Inflammatory macrophage treated with lipopolysaccharide for 1 hour (primary cell): ENCODE measurements at regions not wholly inside any gene's neighbourhood (a gene's known extent, or its start where the extent isn't known, plus 50 kb on each side); places are given as distances from the start of the nearest gene placed in this dataset.

Source experiments
- DNase-seq, 2 donors: peaks; one replicate each; pipeline ENCODE4 v3.0.0-alpha.2; 2020 to 2022

DNA sequence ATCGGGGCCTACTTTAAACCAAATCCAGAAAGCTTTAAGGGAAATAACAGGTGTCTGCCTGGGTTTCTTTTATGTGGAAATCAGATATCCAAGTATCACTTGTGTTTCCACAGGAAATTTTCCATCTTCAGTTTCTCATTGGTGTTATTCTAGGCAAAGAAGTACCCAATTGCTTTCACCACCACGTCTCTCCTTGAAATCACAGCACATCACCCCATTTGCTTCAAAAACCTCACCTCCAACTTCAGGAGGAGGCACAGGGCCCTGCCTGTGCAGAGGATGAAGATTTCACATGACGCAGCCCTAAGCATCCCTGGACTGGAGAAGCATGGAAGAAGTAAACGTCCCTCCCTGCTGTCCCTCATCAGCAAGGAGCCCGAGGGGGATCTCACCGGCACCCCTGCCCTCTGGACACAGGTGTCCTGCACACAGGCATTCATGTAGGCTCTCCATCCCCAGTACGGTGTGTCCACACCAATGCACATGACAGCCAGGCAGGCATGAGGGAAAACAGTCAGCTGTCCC lies 182.3 kb downstream of the TBXT start:
- DNase-seq: no peak

DNA sequence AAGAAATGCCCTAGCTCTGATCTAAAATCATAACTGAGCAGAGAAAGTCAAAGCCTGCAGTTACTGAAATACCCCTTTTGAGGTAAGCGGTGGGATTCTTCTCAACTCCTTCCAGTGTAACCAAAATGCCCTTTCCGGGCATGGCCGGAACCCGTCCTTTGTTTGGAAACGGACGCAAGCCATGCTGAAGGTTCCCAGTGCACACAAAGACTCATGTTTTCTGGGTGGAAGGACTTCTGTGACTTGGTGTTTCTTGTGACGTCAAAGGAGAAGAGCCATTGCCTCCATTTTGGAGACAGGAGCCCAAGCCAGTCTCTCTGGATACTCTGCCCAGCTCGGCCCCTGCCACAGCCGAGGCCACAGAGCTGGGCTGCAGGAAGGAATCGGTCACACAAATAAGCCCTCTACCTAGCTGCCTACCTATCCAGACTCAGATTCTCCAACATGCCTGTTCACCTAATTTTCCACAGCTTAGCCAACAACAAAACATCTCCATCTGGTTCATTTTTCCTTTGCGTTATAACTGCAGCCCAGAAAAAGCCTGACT lies 182.8 kb downstream of the TBXT start:
- DNase-seq: no peak

DNA sequence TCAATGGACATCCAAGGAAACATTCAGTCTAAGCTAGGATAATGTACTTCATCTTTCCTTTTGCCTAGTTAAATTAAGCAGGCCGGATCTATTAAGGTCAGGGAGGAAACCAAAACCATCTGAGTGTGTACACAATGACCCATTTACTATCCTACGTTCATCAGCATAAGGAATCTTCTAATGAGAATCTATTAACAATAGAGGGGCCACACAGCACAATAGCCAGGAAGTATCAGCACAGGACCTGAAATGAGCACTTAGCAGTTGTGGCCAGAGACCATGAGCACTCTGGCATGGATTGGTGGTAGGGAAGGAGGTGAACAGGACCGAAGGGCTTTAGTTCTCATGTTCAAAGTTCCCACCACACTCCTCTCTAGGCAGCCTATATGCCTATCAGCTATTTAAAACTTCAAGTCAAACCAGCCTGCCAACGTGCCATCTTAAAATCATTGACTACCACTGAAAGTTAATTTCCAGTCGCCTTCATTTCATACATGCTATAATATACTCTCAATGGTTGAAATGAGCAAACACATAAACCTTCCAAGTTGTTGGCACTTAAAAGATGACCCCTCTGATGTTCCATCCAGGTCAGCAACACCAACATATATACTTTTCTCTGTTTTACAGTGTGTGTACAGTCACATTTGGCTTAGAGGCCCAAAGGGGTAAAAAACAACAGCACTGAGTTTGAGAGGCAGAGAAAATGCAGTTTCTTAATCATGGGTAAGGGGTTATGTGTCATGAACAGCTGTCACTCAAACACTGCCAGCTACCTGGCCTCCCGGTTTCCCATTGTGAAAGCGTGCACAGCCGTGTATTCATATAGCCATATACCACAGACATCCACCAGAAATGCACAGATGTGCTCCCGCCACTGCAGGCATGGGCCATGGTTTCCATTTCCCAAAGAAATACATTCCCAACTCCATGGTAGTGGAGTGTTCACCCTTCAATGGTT lies 184.3 kb downstream of the TBXT start:
- no peak for DNase-seq

DNA sequence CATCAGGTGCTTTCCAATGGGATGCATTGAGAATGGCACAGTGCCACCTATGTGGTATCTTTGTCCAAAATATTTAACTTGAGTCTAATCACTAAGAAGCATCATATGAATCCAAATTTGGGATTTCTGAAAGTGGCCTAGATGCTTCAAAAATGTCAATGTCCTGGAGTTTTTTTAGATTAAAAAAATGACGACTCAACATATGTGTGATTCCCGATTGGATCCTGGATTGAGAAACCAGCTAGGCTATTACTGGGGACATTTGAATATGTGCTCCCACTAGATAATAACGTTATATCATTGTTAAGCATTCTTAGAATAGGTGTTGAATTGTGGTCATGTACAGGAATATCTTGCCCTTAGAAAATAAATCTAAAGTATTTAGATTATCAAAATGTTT lies 189.2 kb downstream of the TBXT start:
- no peak for DNase-seq

DNA sequence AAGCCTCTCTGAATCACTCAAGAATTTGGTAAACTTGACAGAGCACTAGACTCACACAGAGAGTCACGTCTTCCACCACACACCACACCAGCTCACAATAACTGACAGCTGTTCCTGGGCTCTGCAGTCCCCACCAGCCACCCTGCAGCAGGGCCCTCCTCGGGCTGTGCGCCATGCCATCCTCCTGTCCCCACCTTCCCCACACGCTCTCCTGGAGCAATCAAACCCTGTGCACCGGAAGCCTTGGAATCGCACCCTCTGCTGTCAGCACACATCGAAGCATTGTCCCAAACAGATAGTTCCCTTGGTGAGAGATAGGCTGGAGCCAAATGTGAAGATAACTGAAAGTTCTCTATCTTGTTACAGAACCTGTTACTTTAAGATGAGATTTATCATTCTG lies 191.0 kb downstream of the TBXT start:
- DNase-seq: no peak

DNA sequence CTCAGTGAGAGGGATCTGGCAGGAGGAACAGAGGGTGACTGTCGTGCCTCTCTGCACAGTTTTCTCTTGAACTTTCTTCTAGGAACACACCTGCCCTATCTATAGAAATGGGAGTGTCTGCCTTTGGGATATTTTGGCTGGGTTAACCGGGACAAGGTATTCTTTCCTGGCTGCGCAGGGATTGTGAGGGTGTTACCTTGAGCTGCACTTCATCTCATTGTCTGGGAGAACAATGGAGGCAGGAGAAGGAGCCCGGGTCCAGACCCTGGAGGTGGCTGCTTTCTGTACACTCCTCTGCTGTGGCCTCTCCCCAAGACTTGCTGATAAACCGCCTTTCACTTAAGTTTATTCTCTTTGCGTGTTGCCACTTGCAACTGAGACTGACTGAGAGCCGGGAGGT lies 192.8 kb downstream of the TBXT start:
- no peak for DNase-seq

DNA sequence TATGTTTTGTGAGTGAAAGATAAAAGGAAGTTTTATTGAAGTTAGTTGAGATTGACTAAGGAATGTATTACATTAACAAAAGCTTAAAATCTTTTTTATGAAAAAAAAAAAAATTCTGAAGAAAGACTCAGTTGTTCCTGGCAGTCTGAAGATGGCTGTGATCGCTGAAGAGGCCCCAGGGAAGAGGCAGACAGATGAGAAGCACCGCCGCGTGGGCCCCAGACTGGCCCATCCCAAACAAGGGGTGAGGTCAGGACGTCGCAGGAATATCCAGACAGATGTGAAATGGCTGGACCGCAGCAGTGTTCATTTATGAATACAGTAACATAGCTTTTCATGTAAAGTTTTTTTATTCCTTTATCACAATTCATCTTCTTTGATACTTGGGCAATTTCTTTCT lies 194.2 kb downstream of the TBXT start:
- no peak for DNase-seq

DNA sequence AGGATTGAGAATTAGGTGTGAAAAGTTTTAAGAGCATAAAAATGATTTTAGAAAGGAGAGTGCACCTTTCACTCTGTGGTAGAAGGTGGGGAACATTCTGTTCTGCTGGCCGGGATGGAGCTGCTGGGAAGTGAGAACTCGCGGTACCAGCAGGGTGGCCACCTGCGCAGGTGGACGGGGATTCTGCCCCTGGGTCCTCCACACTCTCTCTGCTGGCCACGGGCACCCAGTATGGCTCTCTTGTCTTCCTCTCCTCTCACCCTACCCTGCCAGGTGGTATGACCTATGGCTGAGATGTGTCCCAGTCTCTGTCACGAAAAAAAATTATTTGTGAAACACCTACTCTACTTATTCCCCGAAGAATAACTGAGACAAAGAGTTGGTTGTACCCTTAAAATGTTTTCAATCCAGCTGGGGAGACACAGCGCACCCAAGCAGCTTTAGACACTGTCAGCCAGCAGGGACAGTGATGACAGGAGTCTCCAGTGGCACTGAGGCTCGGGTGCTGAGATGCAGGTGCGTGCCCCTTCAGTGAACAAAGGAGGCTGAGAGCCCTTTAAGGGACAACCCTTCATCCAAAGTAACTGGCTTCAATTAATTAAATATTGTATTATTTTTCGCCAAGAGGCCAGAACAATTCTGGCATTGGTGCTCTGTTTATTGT lies 195.4 kb downstream of the TBXT start:
- no peak for DNase-seq

DNA sequence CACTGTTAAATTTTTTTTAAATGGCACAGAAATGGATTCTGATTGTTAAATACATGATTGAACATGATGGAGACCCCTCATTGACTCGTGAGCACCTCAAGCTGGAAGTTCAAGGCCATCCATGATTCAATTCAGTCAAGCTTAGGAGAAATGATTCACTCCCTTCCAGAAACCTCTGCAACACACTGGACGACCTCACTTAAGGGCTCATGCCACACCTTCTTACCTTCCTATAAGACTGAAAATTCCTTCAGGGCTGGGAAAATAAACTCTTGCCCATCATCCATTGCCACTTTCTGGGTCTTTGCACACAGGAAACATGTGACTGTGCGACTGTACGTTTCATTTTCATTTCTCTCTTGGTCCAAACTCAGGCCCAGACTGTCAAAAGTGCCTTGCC lies 196.4 kb downstream of the TBXT start:
- no peak for DNase-seq

DNA sequence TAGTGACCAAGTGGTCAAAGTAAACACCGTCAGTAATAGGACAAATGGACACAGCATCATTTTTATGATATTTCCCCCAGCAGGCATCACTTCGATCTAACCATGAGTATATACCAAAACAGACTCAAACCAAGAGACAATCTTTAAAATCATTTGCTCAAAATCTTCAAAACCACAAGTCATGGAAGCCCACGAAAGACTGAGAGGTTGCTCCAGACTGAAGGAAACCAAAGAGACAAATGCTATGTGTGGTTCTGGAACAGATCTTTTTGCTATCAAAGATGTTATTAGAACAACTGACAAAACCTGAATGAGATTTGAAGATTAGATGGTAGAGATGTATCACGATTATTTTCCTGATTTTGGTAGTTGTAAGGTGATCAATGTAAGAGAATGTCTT lies 197.7 kb downstream of the TBXT start:
- DNase-seq: no peak

DNA sequence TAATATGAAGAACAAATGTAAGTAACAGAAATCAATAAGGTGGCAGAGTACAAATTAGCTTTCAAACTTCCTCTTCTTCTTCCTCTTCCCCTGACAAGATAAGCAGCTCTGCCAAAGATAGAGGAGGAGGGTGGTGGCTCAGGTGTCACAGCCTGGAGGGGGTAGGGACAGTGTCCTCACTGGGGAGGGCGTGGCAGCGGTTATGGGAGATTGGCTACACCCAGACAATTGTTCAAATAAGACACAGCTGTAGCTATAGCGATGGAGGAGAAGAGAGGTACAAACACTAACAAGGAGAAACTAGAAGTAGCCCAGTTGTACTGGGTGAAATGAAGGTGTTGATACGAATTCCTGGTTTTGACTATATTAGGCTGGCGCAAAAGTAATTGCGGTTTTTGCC lies 198.5 kb downstream of the TBXT start:
- DNase-seq: no peak

DNA sequence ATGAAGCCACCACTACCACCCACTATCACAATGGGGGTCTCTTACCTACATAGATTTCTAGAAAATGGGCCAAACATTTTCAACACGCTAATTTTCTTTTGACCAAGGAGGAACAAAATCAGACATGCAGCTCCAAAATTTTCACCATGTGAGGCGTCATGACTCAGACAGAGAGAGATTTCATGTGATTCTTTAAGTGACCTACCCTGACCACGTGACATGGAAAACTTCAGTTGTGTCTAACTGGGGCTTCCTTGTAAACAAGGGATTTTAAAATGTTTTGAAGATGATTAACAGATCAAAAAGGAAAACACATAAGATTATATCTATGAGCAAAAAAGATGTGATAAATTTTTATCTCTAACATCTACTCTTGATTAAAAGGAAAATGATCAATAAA lies 199.2 kb downstream of the TBXT start:
- DNase-seq: no peak

DNA sequence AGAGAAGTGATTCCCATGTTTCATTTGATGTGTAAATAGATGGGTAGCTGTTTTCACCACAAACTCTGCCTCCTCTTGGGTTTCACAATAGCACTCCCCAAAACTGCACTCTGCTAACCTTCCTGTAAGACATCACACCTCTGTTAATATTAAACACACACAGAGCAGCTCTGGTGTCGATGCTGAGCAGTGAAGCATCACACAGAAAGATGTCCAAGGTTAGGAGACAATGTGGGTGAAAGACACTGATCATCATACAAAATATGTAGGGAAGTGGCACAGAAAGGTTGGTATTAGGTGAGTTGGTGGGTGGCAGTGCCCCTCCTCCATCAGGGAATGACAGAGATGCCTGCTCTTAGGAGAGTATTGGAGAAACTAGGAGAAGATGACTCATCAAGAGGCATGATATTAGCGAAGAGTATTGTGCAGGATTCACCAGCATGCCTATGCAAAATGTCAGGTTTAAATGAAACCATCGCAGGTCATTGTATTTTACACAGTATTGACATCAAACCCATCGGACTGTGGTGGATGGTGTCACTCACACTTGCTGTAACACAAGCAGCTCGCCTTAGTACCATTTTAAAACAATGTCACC lies 199.7 kb downstream of the TBXT start:
- no peak for DNase-seq

DNA sequence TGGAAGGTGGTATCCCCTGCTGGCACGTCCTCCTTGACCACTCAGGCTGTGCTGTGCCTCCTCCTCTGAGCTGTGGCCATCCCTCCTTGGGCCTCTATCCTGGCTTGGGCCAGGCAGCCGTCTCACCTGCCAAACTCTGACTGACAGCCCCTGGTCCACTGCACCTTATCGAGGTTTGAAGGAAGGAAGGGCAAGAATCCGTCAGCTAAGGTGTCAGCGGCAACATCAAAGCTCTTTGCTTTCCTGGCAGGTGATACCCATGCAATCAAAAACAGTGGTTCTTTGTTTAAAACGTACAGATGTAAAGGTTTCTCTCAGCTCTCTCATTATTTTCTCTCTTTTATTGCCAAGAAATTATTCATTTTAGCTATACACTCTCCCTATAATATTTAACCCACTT lies 203.9 kb downstream of the TBXT start:
- no peak for DNase-seq

DNA sequence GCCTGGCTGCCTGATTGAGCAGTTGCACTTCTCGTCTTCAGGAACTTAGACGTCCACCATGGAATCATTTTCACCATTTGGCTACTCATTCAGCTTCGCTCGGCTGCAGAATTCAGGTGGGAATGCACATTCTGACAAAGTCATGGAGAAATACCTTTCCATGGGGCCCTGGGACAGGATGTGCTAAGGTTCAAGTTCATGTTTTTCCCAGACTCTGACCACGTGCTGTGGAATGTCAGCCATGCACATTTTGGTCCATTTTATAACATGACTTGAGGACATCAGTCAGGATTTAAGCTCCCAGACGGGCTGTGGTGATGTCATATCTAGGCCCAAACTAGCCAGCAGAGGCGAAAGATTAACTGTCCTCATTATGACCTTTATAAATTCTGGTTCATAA lies 205.3 kb downstream of the TBXT start:
- no peak for DNase-seq

DNA sequence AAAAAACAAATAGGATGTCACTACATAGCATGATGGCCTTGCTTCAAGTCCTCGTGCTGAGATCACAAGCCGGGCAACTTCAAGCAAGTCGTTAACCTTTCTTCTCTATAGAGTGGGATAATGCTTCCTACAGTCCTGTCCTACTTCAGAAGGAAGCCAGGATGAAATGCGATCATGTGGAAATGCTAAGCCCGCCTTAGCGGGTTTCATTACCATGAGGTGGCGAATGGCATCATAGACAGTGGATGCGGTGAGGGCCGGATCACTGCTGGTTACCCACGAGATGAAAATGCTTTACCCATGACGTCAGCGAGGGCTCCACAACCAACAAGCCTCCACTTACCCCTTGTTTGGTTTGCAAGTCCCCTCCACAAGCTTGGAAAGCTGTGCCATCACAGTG lies 206.4 kb downstream of the TBXT start:
- DNase-seq: no peak

DNA sequence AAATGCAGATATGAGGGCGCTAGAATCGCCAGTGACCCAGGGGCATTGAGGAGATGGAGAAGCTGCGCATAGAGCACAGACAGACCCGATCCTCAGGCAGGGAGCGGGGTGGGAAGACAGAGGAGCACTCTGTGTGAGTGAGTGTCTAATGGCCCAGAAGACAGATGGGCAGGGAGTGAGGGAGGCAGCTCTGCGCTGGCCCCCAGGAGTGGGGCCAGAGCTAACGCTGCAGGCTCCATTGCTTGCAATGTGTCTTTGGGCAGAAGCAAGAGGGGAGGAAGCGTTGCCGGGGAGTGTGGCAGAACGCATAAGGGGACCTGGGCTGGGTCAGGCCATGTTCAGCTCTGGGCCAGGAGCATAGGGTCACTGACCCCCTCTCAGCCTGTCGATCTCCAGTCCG lies 207.0 kb downstream of the TBXT start:
- no peak for DNase-seq

DNA sequence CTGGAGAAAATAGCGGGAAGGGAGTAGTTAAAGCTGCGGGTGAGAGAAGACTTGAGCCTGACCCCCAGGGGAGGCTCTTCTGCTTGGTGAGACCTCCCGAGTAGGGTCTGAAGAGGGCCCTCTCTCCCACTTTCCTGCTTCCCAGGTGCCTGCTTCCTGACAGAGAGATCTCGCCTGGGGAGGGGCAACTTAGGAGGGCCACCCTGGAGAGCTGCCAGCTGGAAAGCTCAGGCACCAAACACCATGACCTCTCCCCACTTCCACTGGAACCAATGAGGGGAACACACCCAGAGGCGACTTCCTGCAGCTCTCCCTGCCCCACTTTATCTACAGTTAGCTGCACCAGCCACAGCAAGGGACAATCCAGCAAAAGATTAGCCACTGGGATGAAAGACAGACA lies 208.0 kb downstream of the TBXT start:
- no peak for DNase-seq

DNA sequence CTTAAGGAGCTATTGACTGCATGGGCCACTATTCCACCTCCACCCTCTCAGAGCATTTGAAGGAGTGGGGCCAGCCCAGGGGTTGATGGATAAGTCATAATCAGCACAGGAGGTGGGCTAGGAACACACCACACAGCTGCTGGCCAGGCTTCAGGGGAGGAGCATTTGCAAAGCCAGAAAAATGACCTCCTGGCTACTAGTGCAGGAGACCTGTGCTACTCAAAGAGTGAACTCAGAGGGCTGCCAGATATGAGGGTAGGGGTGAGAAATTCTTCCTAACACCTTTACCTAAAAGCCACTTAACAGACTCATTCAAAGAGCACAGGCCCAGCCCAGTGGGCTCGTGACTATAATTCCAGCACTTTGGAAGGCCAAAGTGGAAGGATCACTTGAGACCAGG lies 210.8 kb downstream of the TBXT start:
- no peak for DNase-seq

DNA sequence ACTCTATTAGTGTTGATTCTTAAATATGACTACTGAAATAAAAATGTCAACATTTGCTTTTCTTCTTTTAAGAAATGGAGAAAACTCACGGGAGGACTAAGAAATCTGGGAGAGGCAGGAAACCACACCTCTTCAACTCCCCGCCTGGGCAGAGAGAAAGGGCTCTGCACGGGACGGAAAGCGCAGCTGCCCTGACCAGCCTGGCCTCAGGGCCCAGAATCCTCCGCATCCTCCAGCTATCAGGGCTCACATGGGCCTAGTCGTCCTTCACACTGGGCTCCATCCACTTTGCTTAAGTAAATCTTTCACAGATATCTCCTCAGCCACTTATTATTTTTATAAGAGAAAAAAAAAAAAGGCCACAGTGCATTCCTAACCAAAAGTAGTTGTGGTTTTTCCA lies 215.1 kb downstream of the TBXT start:
- DNase-seq: no peak

DNA sequence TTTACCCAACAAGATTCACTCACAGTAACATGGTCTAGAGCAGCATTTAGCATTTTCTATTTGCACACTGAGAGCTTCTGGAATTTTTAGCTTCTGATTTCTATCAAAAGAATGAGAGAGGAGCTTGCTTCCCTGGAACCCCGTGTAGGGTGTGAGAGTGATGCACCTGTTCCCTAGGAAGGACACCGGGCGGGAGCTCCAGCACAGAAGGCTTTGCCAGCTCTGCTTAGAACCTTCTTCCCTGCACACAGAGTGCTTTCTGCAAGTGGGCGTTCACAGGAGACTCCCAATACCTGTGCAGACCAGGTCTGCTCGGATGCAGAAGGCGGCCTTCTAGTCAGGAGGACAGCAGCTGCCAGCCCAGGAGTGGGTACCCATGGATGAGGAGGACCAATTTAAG lies 217.3 kb downstream of the TBXT start:
- no peak for DNase-seq

DNA sequence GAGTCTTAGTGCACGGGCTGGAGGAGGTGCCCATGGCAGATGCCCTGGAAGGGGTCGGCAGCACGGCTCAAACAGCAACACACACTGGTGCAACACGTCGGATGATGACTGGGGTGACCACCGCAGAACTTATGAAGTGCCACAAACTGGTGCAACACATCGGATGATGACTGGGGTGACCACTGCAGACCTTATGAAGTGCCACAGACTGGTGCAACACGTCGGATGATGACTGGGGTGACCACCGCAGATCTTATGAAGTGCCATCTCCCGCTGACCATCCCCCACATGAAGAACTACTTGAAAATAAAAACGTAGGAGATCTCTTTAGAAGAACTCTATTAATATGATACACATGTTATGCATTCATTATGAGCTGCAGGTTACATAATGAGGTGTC lies 218.3 kb downstream of the TBXT start:
- DNase-seq: no peak

DNA sequence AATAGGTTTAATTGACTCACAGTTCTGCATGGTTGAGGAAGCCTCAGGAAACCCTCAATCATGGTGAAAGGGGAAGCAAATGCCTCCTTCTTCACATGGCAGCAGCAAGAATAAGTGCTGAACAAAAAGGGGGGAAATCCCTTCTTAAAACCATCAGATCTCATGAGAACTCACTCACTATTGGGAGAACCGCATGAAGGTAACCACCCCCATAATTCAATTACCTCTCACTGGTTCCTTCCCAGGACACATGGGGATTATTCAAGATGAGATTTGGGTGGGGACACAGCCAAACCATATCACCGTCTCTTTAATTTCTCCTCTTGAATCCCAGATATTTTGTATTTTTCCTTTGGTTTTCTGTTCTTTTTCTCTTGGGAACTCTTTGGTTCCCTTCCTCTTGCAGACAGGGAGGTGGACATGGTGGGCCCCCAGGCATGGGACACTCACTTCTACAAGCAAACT lies 223.6 kb downstream of the TBXT start:
- DNase-seq: no peak

DNA sequence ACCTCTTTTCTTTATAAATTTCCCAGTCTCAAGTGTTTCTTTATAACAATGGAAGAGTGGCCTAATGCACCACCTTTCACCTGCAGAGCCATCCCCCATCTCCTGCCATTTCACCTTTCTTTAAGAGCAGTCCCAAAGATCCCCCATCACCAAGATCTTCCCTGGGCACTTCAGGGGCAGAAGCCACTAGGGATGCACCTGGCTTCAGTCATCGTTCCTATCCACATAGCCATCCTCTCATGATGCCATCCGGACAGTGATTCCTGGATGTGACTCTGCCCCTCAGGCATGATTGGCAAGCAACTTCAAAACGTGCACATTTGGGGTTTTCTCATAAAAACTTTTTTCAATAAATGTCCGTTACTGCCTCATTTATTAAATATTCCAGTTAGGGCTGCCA lies 225.9 kb downstream of the TBXT start:
- no peak for DNase-seq
